ENCODE measurements at regions not wholly inside any gene's neighbourhood (a gene's known extent, or its start where the extent isn't known, plus 50 kb on each side); places are given as distances from the start of the nearest gene placed in this dataset.

GRCh38 chr4:148740701-148741100, 298.5 kb upstream of the NR3C2 start:
- Histone ChIP-seq H3K27me3 (ENCODE audit: insufficient read depth, insufficient read length) (no peaks in the 10 kb centered on the region), H3K4me1 (ENCODE audit: insufficient read depth, insufficient read length) (no peaks in the 10 kb centered on the region), H3K9me3 (ENCODE audit: insufficient read depth, low read length) (no peaks in the 10 kb centered on the region), H3K4me3 (ENCODE audit: insufficient read length, low read depth) (no peak overlapping the region), H3K36me3 (ENCODE audit: insufficient read depth, insufficient read length, low read length) (no peaks in the 10 kb centered on the region), H3K9ac (ENCODE audit: insufficient read length, low read depth) (no peak overlapping the region)
- no peak for DNase-seq (ENCODE audit: low read depth, low spot score)
- TF ChIP-seq ZNF274 (IDR thresholded peaks at IDR 0.05; ENCODE audit: low read depth, low read length) = no peak
- no peak for TF ChIP-seq YY1 (IDR thresholded peaks at IDR 0.05; ENCODE audit: insufficient read depth, insufficient read length)
- no peak for TF ChIP-seq SUZ12 (IDR thresholded peaks at IDR 0.05; ENCODE audit: extremely low read depth, insufficient read depth, insufficient read length)

GRCh38 chr4:148737061-148737770, 295.0 kb upstream of the NR3C2 start:
- no peaks in the 10 kb centered on the region for H3K36me3 ChIP-seq (ENCODE audit: insufficient read depth, insufficient read length, low read length)
- H3K9me3 ChIP-seq (ENCODE audit: insufficient read depth, low read length) = no peaks in the 10 kb centered on the region
- TF ChIP-seq ZNF274 (IDR thresholded peaks at IDR 0.05; ENCODE audit: low read depth, low read length) (no peak), SUZ12 (IDR thresholded peaks at IDR 0.05; ENCODE audit: extremely low read depth, insufficient read depth, insufficient read length) (no peak), YY1 (IDR thresholded peaks at IDR 0.05; ENCODE audit: insufficient read depth, insufficient read length) (no peak)
- no peak overlapping the region for H3K9ac ChIP-seq (ENCODE audit: insufficient read length, low read depth)
- no peaks in the 10 kb centered on the region for H3K4me1 ChIP-seq (ENCODE audit: insufficient read depth, insufficient read length)
- DNase-seq (ENCODE audit: low read depth, low spot score) = no peak
- H3K4me3 ChIP-seq (ENCODE audit: insufficient read length, low read depth) = no peak overlapping the region
- H3K27me3 ChIP-seq (ENCODE audit: insufficient read depth, insufficient read length) = no peaks in the 10 kb centered on the region

GRCh38 chr4:148735432-148736155, 293.4 kb upstream of the NR3C2 start:
- Histone ChIP-seq H3K4me3 (ENCODE audit: insufficient read length, low read depth) (no peak overlapping the region), H3K4me1 (ENCODE audit: insufficient read depth, insufficient read length) (no peaks in the 10 kb centered on the region), H3K36me3 (ENCODE audit: insufficient read depth, insufficient read length, low read length) (no peaks in the 10 kb centered on the region), H3K27me3 (ENCODE audit: insufficient read depth, insufficient read length) (no peaks in the 10 kb centered on the region), H3K9ac (ENCODE audit: insufficient read length, low read depth) (no peak overlapping the region), H3K9me3 (ENCODE audit: insufficient read depth, low read length) (no peaks in the 10 kb centered on the region)
- TF ChIP-seq YY1 (IDR thresholded peaks at IDR 0.05; ENCODE audit: insufficient read depth, insufficient read length) = no peak
- TF ChIP-seq SUZ12 (IDR thresholded peaks at IDR 0.05; ENCODE audit: extremely low read depth, insufficient read depth, insufficient read length) = no peak
- no peak for TF ChIP-seq ZNF274 (IDR thresholded peaks at IDR 0.05; ENCODE audit: low read depth, low read length)
- DNase-seq (ENCODE audit: low read depth, low spot score) = no peak

GRCh38 chr4:148730766-148731165, 288.6 kb upstream of the NR3C2 start:
- H3K4me3 ChIP-seq (ENCODE audit: insufficient read length, low read depth) = no peak overlapping the region
- H3K9me3 ChIP-seq (ENCODE audit: insufficient read depth, low read length) = no peaks in the 10 kb centered on the region
- H3K4me1 ChIP-seq (ENCODE audit: insufficient read depth, insufficient read length) = no peaks in the 10 kb centered on the region
- H3K27me3 ChIP-seq (ENCODE audit: insufficient read depth, insufficient read length) = no peaks in the 10 kb centered on the region
- no peak overlapping the region for H3K9ac ChIP-seq (ENCODE audit: insufficient read length, low read depth)
- TF ChIP-seq ZNF274 (IDR thresholded peaks at IDR 0.05; ENCODE audit: low read depth, low read length) = no peak
- no peak for TF ChIP-seq SUZ12 (IDR thresholded peaks at IDR 0.05; ENCODE audit: extremely low read depth, insufficient read depth, insufficient read length)
- TF ChIP-seq YY1 (IDR thresholded peaks at IDR 0.05; ENCODE audit: insufficient read depth, insufficient read length) = no peak
- DNase-seq (ENCODE audit: low read depth, low spot score) = no peak
- H3K36me3 ChIP-seq (ENCODE audit: insufficient read depth, insufficient read length, low read length) = no peaks in the 10 kb centered on the region

DNA sequence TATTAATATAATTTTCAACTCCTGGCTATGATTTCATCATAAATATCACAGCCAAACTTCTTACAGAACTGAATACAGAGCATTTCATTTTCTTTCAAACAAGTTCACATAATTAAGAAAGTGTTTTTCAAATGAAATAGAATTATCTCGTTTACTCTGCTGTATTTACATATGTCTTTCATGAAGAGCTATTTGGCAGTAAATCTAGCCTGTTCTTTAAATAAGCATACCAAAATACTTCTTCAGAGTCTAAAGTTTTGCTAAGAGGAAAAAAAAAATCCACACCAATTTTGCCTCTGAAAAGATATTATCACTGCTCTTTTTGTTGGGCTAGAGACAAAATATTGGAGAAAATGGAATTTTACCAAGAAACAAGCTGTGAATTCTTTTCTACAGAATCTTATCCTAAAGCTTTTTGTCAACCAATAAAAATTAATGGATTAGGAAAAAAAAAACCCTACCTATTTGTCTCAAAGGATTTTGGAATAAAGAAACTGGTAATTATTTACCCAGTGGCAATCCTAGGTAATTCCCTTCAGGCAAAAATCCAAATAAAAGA, 287.9 kb upstream of the NR3C2 start:
- Histone ChIP-seq H3K9ac (ENCODE audit: insufficient read length, low read depth) (no peak overlapping the region), H3K4me1 (ENCODE audit: insufficient read depth, insufficient read length) (no peaks in the 10 kb centered on the region), H3K27me3 (ENCODE audit: insufficient read depth, insufficient read length) (no peaks in the 10 kb centered on the region), H3K9me3 (ENCODE audit: insufficient read depth, low read length) (no peaks in the 10 kb centered on the region), H3K4me3 (ENCODE audit: insufficient read length, low read depth) (no peak overlapping the region), H3K36me3 (ENCODE audit: insufficient read depth, insufficient read length, low read length) (no peaks in the 10 kb centered on the region)
- no peak for TF ChIP-seq YY1 (IDR thresholded peaks at IDR 0.05; ENCODE audit: insufficient read depth, insufficient read length)
- no peak for TF ChIP-seq SUZ12 (IDR thresholded peaks at IDR 0.05; ENCODE audit: extremely low read depth, insufficient read depth, insufficient read length)
- TF ChIP-seq ZNF274 (IDR thresholded peaks at IDR 0.05; ENCODE audit: low read depth, low read length) = no peak
- DNase-seq (ENCODE audit: low read depth, low spot score) = no peak

DNA sequence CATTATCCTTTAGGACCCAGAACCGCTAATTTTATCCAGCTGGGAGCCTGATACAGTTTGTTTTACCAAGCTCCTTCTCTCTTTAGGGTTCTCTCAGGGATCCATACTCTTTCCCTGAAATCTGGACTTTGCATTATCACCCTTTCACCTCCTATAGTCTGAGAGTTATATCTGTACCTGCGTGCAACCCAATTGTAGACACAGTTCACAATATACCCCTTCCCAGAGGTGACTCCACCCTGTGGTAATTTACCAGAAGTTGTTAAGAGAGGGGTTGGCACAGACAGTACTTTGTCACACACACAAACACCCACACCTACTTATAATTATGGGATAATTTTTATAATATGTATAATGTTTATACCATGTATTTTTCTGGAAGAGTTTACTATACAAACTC, 275.8 kb upstream of the NR3C2 start:
- TF ChIP-seq YY1 (IDR thresholded peaks at IDR 0.05; ENCODE audit: insufficient read depth, insufficient read length) = no peak
- no peak for TF ChIP-seq ZNF274 (IDR thresholded peaks at IDR 0.05; ENCODE audit: low read depth, low read length)
- no peak for TF ChIP-seq SUZ12 (IDR thresholded peaks at IDR 0.05; ENCODE audit: extremely low read depth, insufficient read depth, insufficient read length)
- DNase-seq (ENCODE audit: low read depth, low spot score) = no peak
- Histone ChIP-seq H3K9ac (ENCODE audit: insufficient read length, low read depth) (no peak overlapping the region), H3K9me3 (ENCODE audit: insufficient read depth, low read length) (no peaks in the 10 kb centered on the region), H3K4me1 (ENCODE audit: insufficient read depth, insufficient read length) (no peaks in the 10 kb centered on the region), H3K36me3 (ENCODE audit: insufficient read depth, insufficient read length, low read length) (no peaks in the 10 kb centered on the region), H3K4me3 (ENCODE audit: insufficient read length, low read depth) (no peak overlapping the region), H3K27me3 (ENCODE audit: insufficient read depth, insufficient read length) (no peaks in the 10 kb centered on the region)

DNA sequence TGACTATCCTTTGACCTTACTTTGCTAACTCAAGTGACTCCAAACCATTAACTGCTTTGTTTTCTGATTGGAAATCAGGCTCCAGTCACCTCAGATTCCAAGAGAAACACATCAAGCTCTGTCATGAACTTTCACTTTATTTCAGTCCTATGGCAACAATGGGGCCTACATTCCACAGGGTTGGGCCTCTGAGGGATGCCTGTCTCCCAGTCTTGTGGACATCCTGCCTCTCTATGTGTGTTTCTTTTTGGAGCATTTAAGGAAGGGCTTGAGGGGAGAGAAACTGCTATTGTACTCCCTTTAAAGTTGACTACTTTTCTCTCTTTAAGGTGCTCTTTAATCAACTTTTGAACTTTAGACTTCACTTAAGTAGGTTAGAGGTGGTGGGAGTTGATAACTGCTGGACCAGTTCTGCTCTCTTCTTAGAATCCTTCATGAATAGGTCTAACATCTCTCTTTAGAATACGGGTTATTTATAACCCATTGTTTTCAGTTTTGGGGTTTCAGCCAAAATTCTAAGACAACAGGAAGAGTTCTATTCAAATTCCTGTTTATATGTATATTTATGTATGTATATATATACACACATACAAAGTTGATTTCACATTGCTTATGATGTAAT, 274.3 kb upstream of the NR3C2 start:
- Histone ChIP-seq H3K27me3 (ENCODE audit: insufficient read depth, insufficient read length) (no peaks in the 10 kb centered on the region), H3K9ac (ENCODE audit: insufficient read length, low read depth) (no peak overlapping the region), H3K9me3 (ENCODE audit: insufficient read depth, low read length) (no peaks in the 10 kb centered on the region), H3K4me3 (ENCODE audit: insufficient read length, low read depth) (no peak overlapping the region), H3K36me3 (ENCODE audit: insufficient read depth, insufficient read length, low read length) (no peaks in the 10 kb centered on the region), H3K4me1 (ENCODE audit: insufficient read depth, insufficient read length) (no peaks in the 10 kb centered on the region)
- TF ChIP-seq ZNF274 (IDR thresholded peaks at IDR 0.05; ENCODE audit: low read depth, low read length) = no peak
- TF ChIP-seq YY1 (IDR thresholded peaks at IDR 0.05; ENCODE audit: insufficient read depth, insufficient read length) = no peak
- no peak for TF ChIP-seq SUZ12 (IDR thresholded peaks at IDR 0.05; ENCODE audit: extremely low read depth, insufficient read depth, insufficient read length)
- DNase-seq (ENCODE audit: low read depth, low spot score) = peak; percentile 36

Measured in NT2/D1 (cell line).